Kidney (tissue), 13 donors: ENCODE measurements at regions not wholly inside any gene's neighbourhood (a gene's known extent, or its start where the extent isn't known, plus 50 kb on each side); places are given as distances from the start of the nearest gene placed in this dataset.

Source experiments
- DNase-seq, 5 donors: peaks; one replicate each; pipeline ENCODE4 v3.0.0-alpha.2; 2013 to 2020
- FAIRE-seq: peaks from 2 replicates; lab custom pipeline; 2012; peaks lifted over from hg19 to GRCh38; lab: Jason Lieb, UNC
- H3K27ac ChIP-seq, 2 donors: one replicate each; pipeline ENCODE4 v1.7.0; 2013; ENCODE audit warnings: low read depth in 2 of 2, low read length in 2 of 2, inconsistent platforms in 1 of 2
- H3K27me3 ChIP-seq: one replicate; pipeline ENCODE4 v1.7.1; 2013; ENCODE audit warnings: low read length, inconsistent platforms; ENCODE audit not compliant: control insufficient read depth, insufficient read depth
- H3K36me3 ChIP-seq, 3 donors: one replicate each; pipeline versions ENCODE4 v1.7.0 to v1.7.1; 2013; ENCODE audit warnings: low read length in 3 of 3, control low read depth in 1 of 3, inconsistent platforms in 1 of 3; ENCODE audit not compliant: insufficient read depth in 3 of 3, control insufficient read depth in 2 of 3
- H3K4me1 ChIP-seq, 3 donors: one replicate each; pipeline versions ENCODE4 v1.7.0 to v1.7.1; 2013; ENCODE audit warnings: low read length in 3 of 3, inconsistent platforms in 1 of 3, low read depth in 1 of 3; ENCODE audit not compliant: control insufficient read depth in 2 of 3, insufficient read depth in 2 of 3
- H3K4me3 ChIP-seq, 3 donors: one replicate each; pipeline versions ENCODE4 v1.7.0 to v1.8.1; 2013; ENCODE audit warnings: low read length in 3 of 3, control low read depth in 1 of 3, inconsistent platforms in 1 of 3
- H3K9ac ChIP-seq, 3 donors: one replicate each; pipeline versions ENCODE4 v1.7.0 to v1.7.1; 2013; ENCODE audit warnings: low read length in 3 of 3, control low read depth in 1 of 3, inconsistent platforms in 1 of 3
- H3K9me3 ChIP-seq, 3 donors: one replicate each; pipeline versions ENCODE4 v1.7.0 to v1.7.1; 2013; ENCODE audit warnings: low read length in 3 of 3, control low read depth in 1 of 3, inconsistent platforms in 1 of 3; ENCODE audit not compliant: control insufficient read depth in 2 of 3, insufficient read depth in 1 of 3
- intact Hi-C: fragments of 100-400 bp; cut with DNase I; formaldehyde crosslinking; loops from one replicate; pipeline ENCODE4 v1.11.1; 2022
- TF ChIP-seq, protein P1 (sequence below): IDR thresholded peaks from 3 replicates; pipeline ENCODE4 v1.5.1; 2012; ENCODE audit warnings: mild to moderate bottlenecking, moderate library complexity, borderline replicate concordance; ENCODE audit not compliant: insufficient read depth; ENCODE audit errors: extremely low read depth
- donor health status: control.
- donor health status: control.
- donor health status: control.
- donor health status: control.
- donor health status: control.
- donor health status: DM: yes; HTN: yes; CAD: no.
- donor health status: Normal renal cell carcinoma (clear cell type).

GRCh38 chr1:90591355-90591969 lies 125.6 kb downstream of the BARHL2 start:
- Histone ChIP-seq H3K4me1 (no peaks in the 10 kb centered on the region), H3K27ac (no peak overlapping the region), H3K9me3 (no peaks in the 10 kb centered on the region), H3K27me3 (no peaks in the 10 kb centered on the region), H3K36me3 (no peaks in the 10 kb centered on the region), H3K9ac (no peak overlapping the region), H3K4me3 (no peak overlapping the region)
- TF ChIP-seq, protein P1, sequence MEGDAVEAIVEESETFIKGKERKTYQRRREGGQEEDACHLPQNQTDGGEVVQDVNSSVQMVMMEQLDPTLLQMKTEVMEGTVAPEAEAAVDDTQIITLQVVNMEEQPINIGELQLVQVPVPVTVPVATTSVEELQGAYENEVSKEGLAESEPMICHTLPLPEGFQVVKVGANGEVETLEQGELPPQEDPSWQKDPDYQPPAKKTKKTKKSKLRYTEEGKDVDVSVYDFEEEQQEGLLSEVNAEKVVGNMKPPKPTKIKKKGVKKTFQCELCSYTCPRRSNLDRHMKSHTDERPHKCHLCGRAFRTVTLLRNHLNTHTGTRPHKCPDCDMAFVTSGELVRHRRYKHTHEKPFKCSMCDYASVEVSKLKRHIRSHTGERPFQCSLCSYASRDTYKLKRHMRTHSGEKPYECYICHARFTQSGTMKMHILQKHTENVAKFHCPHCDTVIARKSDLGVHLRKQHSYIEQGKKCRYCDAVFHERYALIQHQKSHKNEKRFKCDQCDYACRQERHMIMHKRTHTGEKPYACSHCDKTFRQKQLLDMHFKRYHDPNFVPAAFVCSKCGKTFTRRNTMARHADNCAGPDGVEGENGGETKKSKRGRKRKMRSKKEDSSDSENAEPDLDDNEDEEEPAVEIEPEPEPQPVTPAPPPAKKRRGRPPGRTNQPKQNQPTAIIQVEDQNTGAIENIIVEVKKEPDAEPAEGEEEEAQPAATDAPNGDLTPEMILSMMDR: no peak
- intact Hi-C loops: no loop called here
- no peak for FAIRE-seq
- DNase-seq: no peak

DNA sequence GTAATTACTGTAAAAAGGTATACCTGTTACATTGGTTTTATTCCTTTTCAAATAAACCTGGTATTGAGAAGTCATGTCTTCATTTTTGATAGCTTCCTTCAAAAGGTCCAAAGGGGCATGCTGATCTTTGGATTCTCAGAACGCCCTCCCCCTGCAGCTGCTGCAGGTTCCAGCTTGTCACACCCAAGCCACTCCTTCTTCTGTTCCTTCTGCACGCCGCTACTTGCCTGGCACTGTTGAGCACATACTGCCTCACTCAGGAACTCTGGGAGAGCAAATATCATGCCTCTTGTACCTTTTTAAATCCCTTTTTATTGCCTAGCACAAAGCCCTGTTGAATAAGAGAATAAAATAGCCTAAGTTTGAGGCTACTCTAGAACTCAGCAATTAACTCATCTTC lies 136.9 kb downstream of the BARHL2 start:
- intact Hi-C loops: no loop called here
- Histone ChIP-seq H3K27me3 (no peaks in the 10 kb centered on the region), H3K4me1 (no peaks in the 10 kb centered on the region), H3K27ac (no peak overlapping the region), H3K36me3 (no peaks in the 10 kb centered on the region), H3K4me3 (no peak overlapping the region), H3K9me3 (no peaks in the 10 kb centered on the region), H3K9ac (no peak overlapping the region)
- DNase-seq (no peak), FAIRE-seq (no peak)
- TF ChIP-seq, protein P1: no peak

DNA sequence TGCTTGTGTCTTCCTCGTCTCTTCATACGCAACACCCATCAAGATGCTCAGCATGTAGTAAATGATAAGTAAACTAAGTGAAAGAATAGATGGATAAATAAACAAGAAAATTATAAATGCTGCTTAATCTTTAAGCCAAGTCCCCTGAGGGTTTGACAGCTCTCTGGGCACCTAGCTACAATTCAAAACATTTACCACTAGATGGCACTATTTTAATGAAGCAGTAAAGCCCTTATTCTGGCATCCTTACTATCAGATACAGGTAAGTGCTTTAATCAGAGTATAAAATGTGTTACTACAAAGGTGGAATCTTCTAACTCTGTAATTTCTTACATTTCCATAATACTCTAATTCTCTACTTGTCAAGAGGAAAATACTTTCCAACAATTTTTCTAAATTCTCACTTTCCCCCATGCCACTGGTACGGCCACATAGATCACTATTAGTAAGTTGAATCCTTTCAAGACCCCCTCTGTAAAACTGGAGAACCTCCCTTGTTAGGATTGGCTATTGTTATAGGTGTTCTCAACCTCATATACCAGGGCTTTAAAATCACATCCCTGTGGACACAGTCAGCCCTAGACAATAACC lies 137.8 kb downstream of the BARHL2 start:
- Histone ChIP-seq H3K9ac (no peak overlapping the region), H3K9me3 (no peaks in the 10 kb centered on the region), H3K36me3 (no peaks in the 10 kb centered on the region), H3K4me1 (no peaks in the 10 kb centered on the region), H3K27me3 (no peaks in the 10 kb centered on the region), H3K4me3 (no peak overlapping the region), H3K27ac (no peak overlapping the region)
- DNase-seq (peak in 2 of 5 donors; percentile 33 to 50), FAIRE-seq (peak; percentile 85)
- intact Hi-C loops: no loop called here
- TF ChIP-seq, protein P1: peak; percentile 43
